Gastroesophageal sphincter (tissue), 4 donors: ENCODE measurements at regions not wholly inside any gene's neighbourhood (a gene's known extent, or its start where the extent isn't known, plus 50 kb on each side); places are given as distances from the start of the nearest gene placed in this dataset.
"Not testable (repeated sequence)": the region's sequence is repeated elsewhere in the genome, so short reads cannot be mapped to it uniquely, and the experiment has no call there.

Source experiments
- ATAC-seq: fragments of 150-250 bp; one replicate; pipeline ENCODE4 v1.9.1; 2016; ENCODE audit warnings: mild to moderate bottlenecking, moderate library complexity
- H3K27ac ChIP-seq, 4 donors: fragments of 200-600 bp; sonication (generic) in 3 of 4; 1 replicate in 3 of 4; 2 replicates in 1 of 4; pipeline ENCODE4 v1.5.1; 2016 to 2019
- H3K27me3 ChIP-seq: fragments of 200-600 bp; sonication (generic); one replicate; pipeline ENCODE4 v1.5.1; 2019
- H3K36me3 ChIP-seq, 2 donors: fragments of 200-600 bp; sonication (generic); one replicate each; pipeline ENCODE4 v1.5.1; 2019; ENCODE audit warnings: control low read depth in 1 of 2
- H3K4me1 ChIP-seq, 3 donors: fragments of 200-600 bp; sonication (generic); 1 replicate in 2 of 3; 2 replicates in 1 of 3; pipeline ENCODE4 v1.5.1; 2016 to 2019; ENCODE audit warnings: control low read depth in 2 of 3
- H3K4me3 ChIP-seq, 2 donors: fragments of 200-600 bp; sonication (generic); one replicate each; pipeline ENCODE4 v1.5.1; 2019; ENCODE audit warnings: mild to moderate bottlenecking in 1 of 2, moderate library complexity in 1 of 2
- H3K9me3 ChIP-seq, 3 donors: fragments of 200-600 bp; sonication (generic); one replicate each; pipeline ENCODE4 v1.5.1; 2017 to 2019; ENCODE audit warnings: control low read depth in 2 of 3
- EP300 ChIP-seq: sonication (generic); formaldehyde crosslinking; IDR thresholded peaks from one replicate; pipeline ENCODE4 v1.6.1; 2017; ENCODE audit warnings: antibody characterized with exemption, mild to moderate bottlenecking
- POLR2A ChIP-seq, 2 donors: fragments of 450-650 bp; IDR thresholded peaks; one replicate each; pipeline ENCODE4 v1.6.1; 2017; ENCODE audit warnings: antibody characterized with exemption in 2 of 2, mild to moderate bottlenecking in 2 of 2, moderate library complexity in 1 of 2
- POLR2AphosphoS5 ChIP-seq: sonication (generic); formaldehyde crosslinking; IDR thresholded peaks from one replicate; pipeline ENCODE4 v1.6.1; 2017; ENCODE audit warnings: antibody characterized with exemption
- WGBS, 2 donors: methylation state at CpG; one replicate each; pipeline ENCODE4 v1.1.5; 2018; ENCODE audit warnings: low coverage in 1 of 2; 5-methylcytosine and 5-hydroxymethylcytosine counted together
- TF ChIP-seq, protein P1 (sequence below), 4 experiments: fragments of 200-600 bp in 2 of 4; fragments of 450-650 bp in 2 of 4; sonication (generic) in 1 of 4; IDR thresholded peaks; one replicate each; pipeline ENCODE4 v1.5.1; 2017 to 2019; ENCODE audit warnings: antibody characterized with exemption in 4 of 4, mild to moderate bottlenecking in 2 of 4, moderate library complexity in 2 of 4

DNA sequence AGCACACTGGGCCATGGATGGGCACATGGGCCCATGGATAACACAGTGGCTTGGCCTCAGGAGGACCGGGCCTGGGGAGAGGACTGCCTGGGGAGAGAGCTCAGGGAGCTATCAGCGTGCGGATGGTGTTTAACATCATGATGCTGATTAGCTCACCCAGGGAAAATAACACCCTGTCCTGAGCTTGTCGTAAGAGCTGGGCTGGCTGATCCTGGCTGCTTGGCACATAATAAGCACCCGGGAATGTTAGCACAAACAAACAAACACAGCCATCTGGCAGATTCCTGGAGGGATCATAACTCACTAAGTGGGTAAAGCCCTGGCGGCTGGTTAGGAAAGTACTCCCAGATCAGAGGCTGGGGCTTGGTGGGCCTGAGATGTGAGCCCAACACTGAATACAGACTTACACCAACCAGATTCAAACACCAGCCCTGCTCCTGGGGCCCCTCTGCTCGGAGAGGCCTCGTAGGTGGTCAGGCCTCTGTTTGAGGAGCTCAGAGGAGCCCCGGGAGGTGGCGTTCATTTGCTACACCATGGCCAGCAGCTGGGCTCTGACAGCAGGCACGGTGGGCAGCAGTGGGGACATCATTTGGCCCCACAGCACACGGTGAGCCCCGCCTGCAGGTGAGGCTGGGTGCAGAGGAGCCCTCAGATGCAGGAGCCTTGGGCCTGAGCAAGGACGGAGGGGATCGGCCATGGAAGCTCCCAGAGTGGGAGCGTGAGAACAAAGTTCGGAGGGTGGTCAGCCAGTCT lies 193.4 kb upstream of the HDAC4 start:
- H3K27me3 ChIP-seq, result no peaks in the 10 kb centered on the region
- TF ChIP-seq POLR2A (IDR thresholded peaks at IDR 0.05) (no peak), POLR2AphosphoS5 (no peak), EP300 (no peak)
- TF ChIP-seq, protein P1, sequence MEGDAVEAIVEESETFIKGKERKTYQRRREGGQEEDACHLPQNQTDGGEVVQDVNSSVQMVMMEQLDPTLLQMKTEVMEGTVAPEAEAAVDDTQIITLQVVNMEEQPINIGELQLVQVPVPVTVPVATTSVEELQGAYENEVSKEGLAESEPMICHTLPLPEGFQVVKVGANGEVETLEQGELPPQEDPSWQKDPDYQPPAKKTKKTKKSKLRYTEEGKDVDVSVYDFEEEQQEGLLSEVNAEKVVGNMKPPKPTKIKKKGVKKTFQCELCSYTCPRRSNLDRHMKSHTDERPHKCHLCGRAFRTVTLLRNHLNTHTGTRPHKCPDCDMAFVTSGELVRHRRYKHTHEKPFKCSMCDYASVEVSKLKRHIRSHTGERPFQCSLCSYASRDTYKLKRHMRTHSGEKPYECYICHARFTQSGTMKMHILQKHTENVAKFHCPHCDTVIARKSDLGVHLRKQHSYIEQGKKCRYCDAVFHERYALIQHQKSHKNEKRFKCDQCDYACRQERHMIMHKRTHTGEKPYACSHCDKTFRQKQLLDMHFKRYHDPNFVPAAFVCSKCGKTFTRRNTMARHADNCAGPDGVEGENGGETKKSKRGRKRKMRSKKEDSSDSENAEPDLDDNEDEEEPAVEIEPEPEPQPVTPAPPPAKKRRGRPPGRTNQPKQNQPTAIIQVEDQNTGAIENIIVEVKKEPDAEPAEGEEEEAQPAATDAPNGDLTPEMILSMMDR (IDR thresholded peaks at IDR 0.05), result no peak
- H3K4me1 ChIP-seq, result no peaks in the 10 kb centered on the region
- H3K36me3 ChIP-seq, result no peaks in the 10 kb centered on the region
- no peak overlapping the region for H3K4me3 ChIP-seq
- 72 to 83% methylated on average over 8 to 9 of the region's 17 CpGs for WGBS, 2 donors
- ATAC-seq, result no peak
- H3K27ac ChIP-seq, result no peak overlapping the region
- no peaks in the 10 kb centered on the region for H3K9me3 ChIP-seq

DNA sequence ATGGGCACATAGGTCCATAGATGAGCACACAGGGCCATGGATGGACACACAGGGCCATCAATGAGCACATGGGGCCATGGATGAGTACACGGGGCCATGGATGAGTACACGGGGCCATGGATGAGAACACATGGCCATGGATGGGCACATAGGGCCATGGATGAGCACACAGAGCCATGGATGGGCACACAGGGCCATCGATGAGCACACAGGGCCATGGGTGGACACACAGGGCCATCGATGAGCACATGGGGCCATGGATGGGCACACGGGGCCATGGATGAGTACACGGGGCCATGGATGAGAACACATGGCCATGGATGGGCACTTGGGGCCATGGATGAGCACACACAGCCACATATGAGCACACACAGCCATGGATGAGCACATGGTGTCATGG lies 192.6 kb upstream of the HDAC4 start:
- Histone ChIP-seq H3K36me3 (no peaks in the 10 kb centered on the region), H3K4me1 (no peaks in the 10 kb centered on the region), H3K27ac (no peak overlapping the region), H3K4me3 (no peak overlapping the region), H3K9me3 (no peaks in the 10 kb centered on the region), H3K27me3 (no peaks in the 10 kb centered on the region)
- ATAC-seq, result no peak
- TF ChIP-seq POLR2AphosphoS5 (no peak), EP300 (no peak), POLR2A (IDR thresholded peaks at IDR 0.05) (no peak)
- TF ChIP-seq, protein P1 (IDR thresholded peaks at IDR 0.05), result no peak
- 89% methylated on average over 5 of the region's 6 CpGs; no CpG with 5 or more reads in 1 of the 2 donors for WGBS, 2 donors

DNA sequence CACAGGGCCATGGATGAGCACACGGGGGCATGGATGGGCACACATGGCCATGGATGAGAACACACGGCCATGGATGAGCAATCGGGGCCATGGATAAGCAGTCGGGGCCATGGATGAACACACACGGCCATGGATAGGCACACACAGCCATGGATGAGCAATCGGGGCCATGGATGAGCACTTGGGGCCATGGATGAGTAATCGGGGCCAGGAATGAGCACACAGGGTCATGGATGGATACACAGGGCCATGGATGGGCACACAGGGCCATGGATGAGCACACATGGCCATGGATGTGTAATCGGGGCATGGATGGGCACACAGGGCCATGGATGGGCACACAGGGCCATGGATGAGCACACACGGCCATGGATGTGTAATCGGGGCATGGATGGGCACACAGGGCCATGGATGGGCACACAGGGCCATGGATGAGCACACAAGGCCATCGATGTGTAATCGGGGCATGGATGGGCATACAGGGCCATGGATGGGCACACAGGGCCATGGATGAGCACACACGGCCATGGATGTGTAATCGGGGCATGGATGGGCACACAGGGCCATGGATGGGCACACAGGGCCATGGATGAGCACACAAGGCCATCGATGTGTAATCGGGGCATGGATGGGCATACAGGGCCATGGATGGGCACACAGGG lies 191.9 kb upstream of the HDAC4 start:
- WGBS, 2 donors, result 93% methylated on average over 8 of the region's 16 CpGs; no CpG with 5 or more reads in 1 of the 2 donors
- H3K9me3 ChIP-seq, H3K36me3 ChIP-seq, H3K4me1 ChIP-seq, H3K4me3 ChIP-seq, H3K27me3 ChIP-seq, H3K27ac ChIP-seq, ATAC-seq: not testable (repeated sequence)

DNA sequence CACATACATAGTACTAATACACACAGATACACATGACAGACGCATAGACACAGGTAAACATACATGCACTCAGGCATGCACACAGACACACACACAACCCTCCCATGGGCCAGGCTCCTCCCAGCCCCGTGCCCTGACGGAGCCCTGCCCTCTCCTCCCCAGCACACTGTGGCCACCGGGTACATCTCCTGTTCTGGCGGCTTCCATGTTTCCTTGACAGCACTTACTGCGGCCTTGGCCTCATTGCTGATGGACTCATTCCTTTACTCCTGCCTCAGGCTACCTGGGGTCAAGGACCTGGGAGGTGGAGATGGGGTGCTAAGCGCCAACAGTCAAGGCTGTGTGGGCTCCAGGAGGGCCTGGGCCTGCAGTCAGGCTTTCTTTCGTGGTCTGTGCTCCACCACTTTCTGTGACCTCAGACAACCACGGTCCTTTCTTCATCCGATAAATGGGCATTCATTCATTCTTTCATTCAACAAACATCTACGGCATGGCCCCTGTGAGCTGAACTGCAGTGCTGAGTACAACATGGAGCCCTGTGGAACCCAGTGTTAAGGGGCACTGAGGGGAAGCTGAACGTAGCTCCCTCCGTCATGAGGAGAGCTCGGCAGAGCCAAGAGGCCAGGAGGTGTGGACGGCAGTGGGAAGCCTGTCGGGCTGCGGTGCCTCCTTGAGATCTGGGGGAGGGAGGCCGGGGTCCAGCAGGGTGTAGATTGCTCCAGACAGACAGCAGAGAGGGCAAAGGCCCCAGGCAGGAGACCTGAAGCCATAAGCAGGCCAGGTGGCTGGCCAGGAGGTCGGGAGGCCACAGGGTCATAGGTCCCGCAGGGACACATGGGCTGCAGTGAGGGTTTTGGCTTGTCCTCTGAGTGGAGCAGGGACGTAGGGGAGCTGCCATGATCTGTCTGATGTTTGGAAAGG lies 190.4 kb upstream of the HDAC4 start:
- TF ChIP-seq POLR2AphosphoS5, result no peak
- TF ChIP-seq, protein P1 (IDR thresholded peaks at IDR 0.05), result no peak
- Histone ChIP-seq H3K9me3 (no peaks in the 10 kb centered on the region), H3K27me3 (peaks cover 8% of the 10 kb centered on the region), H3K36me3 (no peaks in the 10 kb centered on the region), H3K4me3 (no peak overlapping the region), H3K27ac (no peak overlapping the region), H3K4me1 (no peaks in the 10 kb centered on the region)
- WGBS, 2 donors, result 90 to 100% methylated on average over 3 to 9 of the region's 21 CpGs
- no peak for ATAC-seq

DNA sequence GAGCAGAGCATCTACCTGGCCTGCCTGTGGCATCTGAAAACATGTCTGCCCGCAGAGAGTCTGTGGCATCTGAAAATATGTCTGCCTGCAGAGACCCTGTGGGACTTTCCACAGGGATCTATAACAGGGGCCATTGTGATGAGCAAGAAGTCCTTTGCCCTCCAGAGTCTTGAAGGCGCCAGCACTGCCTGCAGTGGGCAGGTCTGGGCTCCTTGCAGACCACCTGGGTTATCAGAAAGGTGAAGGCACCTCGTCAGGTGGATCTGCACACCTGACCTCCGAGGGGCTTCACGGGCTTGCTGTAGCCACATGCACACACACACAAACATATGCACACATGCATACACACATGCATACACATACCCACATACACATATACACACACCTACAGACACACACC lies 189.5 kb upstream of the HDAC4 start:
- no peaks in the 10 kb centered on the region for H3K4me1 ChIP-seq
- TF ChIP-seq, protein P1 (IDR thresholded peaks at IDR 0.05), result no peak
- TF ChIP-seq POLR2A (IDR thresholded peaks at IDR 0.05), result no peak
- TF ChIP-seq POLR2AphosphoS5, result no peak
- no peak for TF ChIP-seq EP300
- H3K27me3 ChIP-seq, result peaks cover 8% of the 10 kb centered on the region
- no peak overlapping the region for H3K4me3 ChIP-seq
- ATAC-seq, result no peak
- no peaks in the 10 kb centered on the region for H3K9me3 ChIP-seq
- no peaks in the 10 kb centered on the region for H3K36me3 ChIP-seq
- 88% methylated on average over 3 of the region's 5 CpGs; no CpG with 5 or more reads in 1 of the 2 donors for WGBS, 2 donors
- H3K27ac ChIP-seq, result no peak overlapping the region
